ENCODE measurements at regions not wholly inside any gene's neighbourhood (a gene's known extent, or its start where the extent isn't known, plus 50 kb on each side); places are given as distances from the start of the nearest gene placed in this dataset.

GRCh38 chr9:105127863-105128220 is 116.6 kb upstream of the SLC44A1 start:
- ATAC-seq (peak; percentile 57 to 62), DNase-seq (no peak)
- intact Hi-C loops (cut with DNase I) = no loop called here

GRCh38 chr9:105128908-105129600 is 115.4 kb upstream of the SLC44A1 start:
- ATAC-seq = no peak
- intact Hi-C loops (cut with DNase I) = no loop called here

GRCh38 chr9:105129731-105130130 is 114.7 kb upstream of the SLC44A1 start:
- ATAC-seq (no peak), DNase-seq (no peak)
- intact Hi-C loops (cut with DNase I) = no loop called here

More at GRCh38 chr9:105128908-105129600, 115.4 kb upstream of the SLC44A1 start:
- DNase-seq = no peak

- intact Hi-C loops (cut with DNase I) = no loop called here
- ATAC-seq (no peak), DNase-seq (no peak)
These were observed 112.5 kb upstream of the SLC44A1 start for GRCh38 chr9:105131981-105132380.

GRCh38 chr9:105132606-105133005 is 111.8 kb upstream of the SLC44A1 start:
- ATAC-seq (no peak), DNase-seq (no peak)
- intact Hi-C loops (cut with DNase I) = no loop called here

- DNase-seq = no peak
- peak; percentile 75 to 76 for ATAC-seq
- intact Hi-C loops (cut with DNase I) = no loop called here
These were observed 106.1 kb upstream of the SLC44A1 start for GRCh38 chr9:105138306-105138801.

GRCh38 chr9:105141146-105141975 is 103.1 kb upstream of the SLC44A1 start:
- intact Hi-C loops (cut with DNase I) = no loop called here
- peak; percentile 23 to 62 for ATAC-seq
- no peak for DNase-seq

- intact Hi-C loops (cut with DNase I) = no loop called here
- no peak for ATAC-seq
These were observed 102.5 kb upstream of the SLC44A1 start for GRCh38 chr9:105141976-105142250.

GRCh38 chr9:105142406-105143135 is 101.9 kb upstream of the SLC44A1 start:
- no peak for ATAC-seq
- DNase-seq = no peak
- intact Hi-C loops (cut with DNase I) = no loop called here

More at GRCh38 chr9:105141976-105142250, 102.5 kb upstream of the SLC44A1 start:
- no peak for DNase-seq

GRCh38 chr9:105143136-105143430 is 101.4 kb upstream of the SLC44A1 start:
- intact Hi-C loops (cut with DNase I) = no loop called here
- ATAC-seq (no peak), DNase-seq (no peak)

- no peak for DNase-seq
- intact Hi-C loops (cut with DNase I) = no loop called here
- ATAC-seq = no peak
These were observed 100.4 kb upstream of the SLC44A1 start for GRCh38 chr9:105144076-105144475.

GRCh38 chr9:105144841-105145240 is 99.6 kb upstream of the SLC44A1 start:
- no peak for ATAC-seq
- intact Hi-C loops (cut with DNase I) = no loop called here

GRCh38 chr9:105146677-105147076 is 97.8 kb upstream of the SLC44A1 start:
- intact Hi-C loops (cut with DNase I) = no loop called here
- DNase-seq (no peak), ATAC-seq (no peak)

More at GRCh38 chr9:105144841-105145240, 99.6 kb upstream of the SLC44A1 start:
- no peak for DNase-seq

GRCh38 chr9:105147110-105147871 is 97.2 kb upstream of the SLC44A1 start:
- intact Hi-C loops (cut with DNase I) = no loop called here
- DNase-seq (no peak), ATAC-seq (no peak)

- ATAC-seq = no peak
- intact Hi-C loops (cut with DNase I) = no loop called here
- no peak for DNase-seq
These were observed 96.0 kb upstream of the SLC44A1 start for GRCh38 chr9:105148328-105149006.

- DNase-seq = no peak
- intact Hi-C loops (cut with DNase I) = loop anchor here (10.0 kb wide), 3 partner anchors 166 to 286 kb away; partner anchors contain the start of gene ABCA1 (in 1 of the 2)
- no peak for ATAC-seq
These were observed 93.3 kb upstream of the SLC44A1 start for GRCh38 chr9:105150991-105151685.

GRCh38 chr9:105151686-105151995 is 92.8 kb upstream of the SLC44A1 start:
- no peak for DNase-seq
- intact Hi-C loops (cut with DNase I) = loop anchor here (10.0 kb wide), 3 partner anchors 167 to 287 kb away; partner anchors contain the start of gene ABCA1 (in 1 of the 2)
- no peak for ATAC-seq

- no peak for DNase-seq
- intact Hi-C loops (cut with DNase I) = loop anchor here (5.0 to 10.0 kb wide), 4 partner anchors 170 to 290 kb away; partner anchors contain the start of gene ABCA1 (in 1 of the 2)
- peak in 1 of 2 donors; percentile 55 for ATAC-seq
These were observed 89.7 kb upstream of the SLC44A1 start for GRCh38 chr9:105154723-105155191.

All from left cardiac atrium (tissue), 4 donors.